Fibroblast of the aortic adventitia (primary cell): ENCODE measurements at regions not wholly inside any gene's neighbourhood (a gene's known extent, or its start where the extent isn't known, plus 50 kb on each side); places are given as distances from the start of the nearest gene placed in this dataset.

Experiments
- DNase-seq: peaks from one replicate; pipeline ENCODE4 v3.0.0-alpha.2; 2010; ENCODE audit warnings: low read depth
- H3K4me3 ChIP-seq: 2 replicates; pipeline ENCODE4 v1.5.1; 2011; ENCODE audit warnings: low read depth, mild to moderate bottlenecking, control low read depth, low read length, moderate library complexity
- TF ChIP-seq, protein P1 (sequence below): IDR thresholded peaks from 2 replicates; pipeline ENCODE4 v1.5.1; 2011; ENCODE audit warnings: mild to moderate bottlenecking, low read length, control low read depth, inconsistent platforms; ENCODE audit not compliant: insufficient read depth

DNA sequence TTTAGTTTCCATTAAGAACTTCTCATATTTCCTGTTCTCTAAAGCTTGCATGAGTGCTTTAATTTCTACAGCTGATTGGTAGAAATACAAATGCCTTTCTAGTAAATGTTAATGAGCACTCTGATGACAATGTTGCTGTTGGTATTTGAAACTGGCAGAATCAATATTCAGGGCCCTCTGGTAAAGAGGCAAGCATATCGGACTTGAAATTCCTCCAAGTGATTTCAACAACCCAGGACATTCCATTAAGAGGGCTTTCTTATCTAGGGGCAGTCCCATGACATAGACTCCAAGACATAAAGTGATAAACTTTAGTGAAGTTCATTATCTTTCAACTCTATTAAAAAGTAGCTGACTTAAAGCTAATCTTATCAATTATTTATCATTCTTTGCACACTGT lies 83.1 kb upstream of the VCX start:
- DNase-seq = no peak
- TF ChIP-seq, protein P1, sequence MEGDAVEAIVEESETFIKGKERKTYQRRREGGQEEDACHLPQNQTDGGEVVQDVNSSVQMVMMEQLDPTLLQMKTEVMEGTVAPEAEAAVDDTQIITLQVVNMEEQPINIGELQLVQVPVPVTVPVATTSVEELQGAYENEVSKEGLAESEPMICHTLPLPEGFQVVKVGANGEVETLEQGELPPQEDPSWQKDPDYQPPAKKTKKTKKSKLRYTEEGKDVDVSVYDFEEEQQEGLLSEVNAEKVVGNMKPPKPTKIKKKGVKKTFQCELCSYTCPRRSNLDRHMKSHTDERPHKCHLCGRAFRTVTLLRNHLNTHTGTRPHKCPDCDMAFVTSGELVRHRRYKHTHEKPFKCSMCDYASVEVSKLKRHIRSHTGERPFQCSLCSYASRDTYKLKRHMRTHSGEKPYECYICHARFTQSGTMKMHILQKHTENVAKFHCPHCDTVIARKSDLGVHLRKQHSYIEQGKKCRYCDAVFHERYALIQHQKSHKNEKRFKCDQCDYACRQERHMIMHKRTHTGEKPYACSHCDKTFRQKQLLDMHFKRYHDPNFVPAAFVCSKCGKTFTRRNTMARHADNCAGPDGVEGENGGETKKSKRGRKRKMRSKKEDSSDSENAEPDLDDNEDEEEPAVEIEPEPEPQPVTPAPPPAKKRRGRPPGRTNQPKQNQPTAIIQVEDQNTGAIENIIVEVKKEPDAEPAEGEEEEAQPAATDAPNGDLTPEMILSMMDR = no peak
- no peak overlapping the region for H3K4me3 ChIP-seq

DNA sequence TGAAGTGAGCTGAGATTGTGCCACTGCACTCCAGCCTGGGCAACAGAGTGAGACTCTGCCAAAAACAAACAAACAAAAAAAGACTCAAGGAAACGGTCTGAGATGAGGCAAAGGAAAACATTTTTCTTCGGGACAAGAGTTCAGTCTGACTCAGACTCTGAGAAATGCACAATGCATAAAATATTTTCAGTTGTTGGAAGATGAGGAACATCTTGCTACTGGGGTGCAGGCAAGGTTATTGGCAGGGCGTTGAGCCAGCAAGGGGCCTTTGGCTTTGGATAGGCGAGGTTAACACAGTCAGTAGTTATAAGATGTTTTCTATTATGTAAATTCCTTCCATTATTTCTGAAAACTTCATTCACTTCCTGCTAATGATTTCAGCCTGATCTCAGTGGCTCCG lies 96.1 kb upstream of the VCX start:
- TF ChIP-seq, protein P1 = no peak
- no peak overlapping the region for H3K4me3 ChIP-seq
- no peak for DNase-seq

DNA sequence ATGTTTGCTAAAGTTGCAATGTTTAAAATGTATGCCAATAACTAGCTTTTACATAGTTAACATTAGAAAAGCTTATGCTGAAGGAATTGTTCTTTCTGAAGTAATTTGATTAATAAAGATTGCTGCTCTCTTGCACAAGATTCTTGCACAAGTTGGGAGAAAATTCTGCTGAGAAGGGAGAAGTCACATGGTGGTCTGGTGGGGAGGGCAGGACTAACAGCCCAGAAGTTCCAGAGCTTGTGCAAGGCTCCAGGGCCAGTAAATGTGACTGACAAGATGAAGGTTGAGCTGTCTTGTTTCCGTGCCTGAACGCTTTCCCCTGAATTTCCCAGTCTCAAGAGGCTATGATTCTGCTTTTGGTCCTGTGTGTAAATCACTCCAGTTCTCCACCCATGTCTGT lies 112.9 kb upstream of the VCX start:
- TF ChIP-seq, protein P1 = no peak
- DNase-seq = no peak
- H3K4me3 ChIP-seq = no peak overlapping the region

DNA sequence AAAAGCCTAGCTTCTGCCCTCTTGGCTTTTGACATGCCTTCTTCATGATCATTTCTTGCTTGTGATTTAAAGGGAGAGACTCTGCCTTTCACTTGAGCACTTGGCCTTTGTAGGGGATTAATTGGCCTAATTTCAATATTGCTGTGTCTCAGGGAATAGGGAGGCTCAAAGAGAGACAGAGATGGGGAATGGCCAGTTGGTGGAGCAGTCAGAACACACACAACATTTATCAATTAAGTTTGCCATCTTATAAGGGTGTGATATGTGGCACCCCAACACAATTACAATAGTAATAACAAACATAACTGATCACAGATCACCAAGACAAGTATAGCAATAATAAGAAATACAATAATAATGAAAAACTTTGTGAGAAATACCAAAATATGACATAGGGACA lies 122.5 kb upstream of the VCX start:
- TF ChIP-seq, protein P1 = no peak
- DNase-seq = no peak
- H3K4me3 ChIP-seq = no peak overlapping the region

DNA sequence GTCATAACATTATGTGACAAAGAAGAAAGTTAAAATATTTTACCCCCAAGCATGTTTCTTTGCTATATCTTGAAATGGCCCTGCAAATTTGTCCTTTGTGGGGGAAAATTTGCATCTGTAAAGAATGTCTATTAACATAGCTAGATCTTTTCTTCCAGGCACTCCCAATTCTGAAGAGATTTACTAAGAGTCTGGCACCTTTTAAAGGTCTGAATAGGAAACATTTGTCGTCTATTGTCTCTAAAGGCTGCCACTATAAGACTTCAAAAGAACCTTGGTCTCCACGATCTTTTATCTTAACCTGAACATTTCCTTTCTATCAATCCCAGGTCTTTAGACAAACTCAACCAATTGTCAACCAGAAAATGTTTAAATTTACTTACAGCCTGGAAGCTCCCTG lies 128.6 kb upstream of the VCX start:
- TF ChIP-seq, protein P1 = no peak
- no peak for DNase-seq
- no peak overlapping the region for H3K4me3 ChIP-seq

DNA sequence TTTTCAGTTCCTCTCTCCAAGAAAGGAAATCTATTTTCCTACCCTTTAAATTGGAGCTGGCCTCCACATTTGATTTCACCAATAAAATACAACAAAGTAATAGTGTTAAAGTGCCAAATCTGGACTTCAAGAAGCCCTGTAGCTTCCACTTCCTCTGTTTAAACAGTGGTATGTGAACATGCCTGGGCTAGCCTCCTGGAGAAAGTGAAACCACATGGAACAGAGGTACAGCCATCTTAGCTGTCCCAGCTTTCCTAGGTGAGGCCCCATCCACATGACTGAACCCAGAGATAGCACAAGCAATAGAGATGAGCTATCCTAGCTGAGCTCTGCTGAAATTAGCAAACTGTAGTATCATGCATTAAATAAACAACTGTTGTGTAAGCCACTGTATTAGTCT lies 131.8 kb upstream of the VCX start:
- TF ChIP-seq, protein P1 = no peak
- DNase-seq = no peak

DNA sequence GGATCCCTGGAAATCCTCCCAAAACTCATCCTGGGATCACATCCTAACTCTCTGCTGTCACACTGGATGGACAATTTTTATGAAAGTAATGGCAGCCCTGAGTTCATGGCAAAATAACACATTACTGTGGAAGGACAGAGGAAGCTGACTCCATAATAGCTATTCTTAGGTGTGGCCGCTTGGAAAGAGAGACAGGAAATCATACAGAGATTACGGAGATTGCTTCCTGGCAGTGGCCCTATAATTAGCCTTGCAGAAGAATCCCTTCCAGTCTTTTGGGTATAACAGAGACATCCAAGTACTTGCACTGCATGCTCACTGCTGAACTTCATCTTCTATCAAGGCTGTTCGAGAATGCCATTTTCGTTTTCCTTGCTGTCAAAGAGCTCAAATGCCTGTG lies 133.1 kb upstream of the VCX start:
- TF ChIP-seq, protein P1 = no peak
- DNase-seq = no peak
- H3K4me3 ChIP-seq = no peak overlapping the region

More for the DNA sequence above, 131.8 kb upstream of the VCX start:
- no peak overlapping the region for H3K4me3 ChIP-seq
